HG03175 (cell line): ENCODE measurements at regions not wholly inside any gene's neighbourhood (a gene's known extent, or its start where the extent isn't known, plus 50 kb on each side); places are given as distances from the start of the nearest gene placed in this dataset.

Experiments used
- ATAC-seq: cut with Tn5 transposase; IDR thresholded peaks from one replicate; pipeline ENCODE4 v1.9.1; 2021; ENCODE audit warnings: mild to moderate bottlenecking, moderate library complexity; ENCODE audit not compliant: unreplicated experiment

DNA sequence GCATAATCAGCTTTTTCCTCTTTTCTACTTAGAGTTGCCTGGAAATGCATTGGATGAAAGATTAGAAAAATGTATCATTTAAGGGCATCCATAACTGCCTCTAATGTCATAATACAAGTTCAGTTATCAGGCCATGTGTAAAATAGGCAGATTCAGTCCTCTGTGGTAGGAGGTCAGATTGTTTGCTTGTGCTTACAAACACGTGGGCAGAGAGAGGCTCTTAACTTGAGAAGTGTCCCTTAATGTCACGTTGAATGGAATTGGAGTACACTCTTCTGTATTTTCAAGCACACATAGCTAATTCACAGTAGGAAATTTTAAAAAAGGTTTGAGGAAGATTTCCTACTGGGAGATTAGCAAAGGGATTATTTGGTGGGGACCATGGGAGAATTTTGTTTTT lies 359.8 kb upstream of the MTPN start:
- ATAC-seq = no peak

DNA sequence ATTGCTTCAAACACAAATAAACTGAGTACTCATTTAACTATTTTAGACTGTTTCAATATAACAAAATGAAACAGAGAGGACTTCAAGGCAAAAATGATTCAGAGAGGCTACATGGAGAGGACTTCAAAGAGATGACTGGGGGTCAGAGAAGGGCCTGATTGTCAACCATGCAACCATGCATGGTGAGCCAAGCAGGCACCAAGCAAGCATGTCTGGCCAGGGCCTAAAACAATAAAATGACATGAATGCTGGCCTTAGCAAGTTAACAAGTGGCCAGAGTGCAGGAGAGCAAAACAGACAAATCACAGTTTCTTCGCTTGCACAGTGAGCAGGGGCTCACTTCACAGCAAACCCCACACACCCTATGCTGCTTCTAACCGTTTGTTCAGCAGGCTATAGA lies 356.5 kb upstream of the MTPN start:
- ATAC-seq = no peak

GRCh38 chr7:136326045-136326609 lies 349.0 kb upstream of the MTPN start:
- ATAC-seq = no peak

DNA sequence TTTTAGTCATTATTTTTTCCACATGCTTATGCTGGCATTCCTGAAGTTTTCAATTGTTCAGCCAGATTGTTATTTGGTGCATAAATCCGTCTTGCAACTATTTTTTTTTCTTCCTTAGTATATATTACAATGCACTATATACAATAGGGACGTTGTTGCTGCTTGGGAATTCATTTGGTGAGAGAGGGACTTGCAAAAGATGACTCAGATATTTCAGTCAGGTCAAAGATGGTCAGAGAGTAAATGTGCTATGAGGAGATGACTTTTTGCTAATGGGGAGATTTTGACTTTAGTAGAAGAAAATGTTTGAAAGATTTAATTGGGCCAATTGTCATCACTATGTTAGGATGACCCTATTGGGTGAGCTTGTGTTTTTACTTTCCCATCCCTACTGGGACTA lies 348.4 kb upstream of the MTPN start:
- no peak for ATAC-seq

GRCh38 chr7:136325027-136325426 lies 347.9 kb upstream of the MTPN start:
- ATAC-seq = no peak

GRCh38 chr7:136324073-136324704 lies 347.0 kb upstream of the MTPN start:
- ATAC-seq = no peak

DNA sequence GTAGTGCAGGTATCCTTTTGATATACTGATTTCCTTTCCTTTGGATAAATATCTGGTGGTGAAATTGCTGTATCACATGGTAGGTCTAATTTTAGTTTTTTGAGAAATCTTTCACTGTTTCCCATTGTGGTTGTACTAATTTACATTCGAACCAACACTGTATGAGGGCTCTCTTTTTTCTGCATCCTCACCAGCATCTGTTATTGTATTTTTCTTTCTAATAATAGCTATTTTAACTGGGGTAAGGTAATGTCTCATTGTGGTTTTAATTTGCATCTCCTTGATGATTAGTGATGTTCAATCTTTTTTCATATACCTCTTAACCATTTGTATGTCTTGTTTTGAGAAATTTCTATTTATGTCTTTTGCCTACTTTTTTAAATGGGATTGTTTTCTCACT lies 335.4 kb upstream of the MTPN start:
- no peak for ATAC-seq

- no peak for ATAC-seq
Measured at GRCh38 chr7:136309407-136309806, 332.2 kb upstream of the MTPN start.

GRCh38 chr7:136308230-136308629 lies 331.1 kb upstream of the MTPN start:
- ATAC-seq = no peak

DNA sequence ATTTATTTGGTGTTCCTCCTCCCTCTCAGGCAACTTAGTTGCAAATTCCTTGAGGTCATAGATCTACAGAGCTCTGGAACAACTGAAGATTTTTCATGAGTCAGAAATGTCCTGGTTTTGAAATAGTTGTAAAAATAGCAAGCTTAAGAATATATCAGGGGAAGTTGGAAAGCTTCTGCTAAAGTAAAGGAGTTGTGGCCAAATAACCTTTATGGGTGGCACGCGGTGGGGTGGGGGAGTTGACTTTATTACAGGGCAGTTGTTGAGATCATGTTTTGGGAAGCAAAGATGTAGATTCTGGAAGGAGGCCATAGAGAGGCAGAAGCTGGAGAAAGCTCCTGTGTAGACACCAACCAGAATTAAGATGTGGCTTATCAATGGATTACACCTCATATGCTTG lies 326.0 kb upstream of the MTPN start:
- no peak for ATAC-seq

DNA sequence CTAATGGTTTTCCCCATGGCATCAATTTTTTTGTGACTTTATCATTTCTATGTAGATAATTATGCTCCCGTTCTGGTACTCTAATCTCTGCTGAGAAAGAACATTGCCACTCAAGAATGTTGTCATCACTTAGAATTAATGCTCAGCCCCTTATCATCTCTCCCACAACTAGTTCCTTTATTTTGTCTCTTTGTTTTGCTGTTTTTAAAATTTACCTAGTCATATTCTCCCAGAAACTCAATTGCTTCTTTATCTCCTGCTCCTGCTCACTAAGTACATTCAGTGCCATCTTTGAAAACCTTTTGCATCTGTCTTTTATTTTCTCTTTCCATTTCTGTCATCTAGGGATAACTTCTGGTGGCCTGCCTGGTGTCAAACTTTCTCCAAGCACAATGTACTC lies 324.9 kb upstream of the MTPN start:
- ATAC-seq = no peak

DNA sequence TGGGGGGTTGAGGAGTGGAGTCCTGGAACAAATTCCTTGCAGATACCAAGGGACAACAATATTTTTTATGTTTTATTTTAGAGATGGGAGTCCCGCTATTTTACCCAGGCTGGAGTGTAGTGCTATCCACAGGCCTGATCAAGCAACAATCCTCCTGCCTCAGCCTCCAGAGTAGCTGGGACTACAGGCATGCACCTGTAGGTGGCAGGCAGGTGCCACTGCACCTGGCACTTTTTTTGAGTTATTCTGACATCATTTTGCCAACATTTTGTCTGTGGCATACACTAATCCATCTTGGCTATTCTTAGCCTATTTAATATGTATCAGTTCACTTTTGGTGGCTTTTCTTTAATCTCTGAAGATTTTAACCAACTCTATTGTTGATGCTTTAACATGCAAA lies 317.8 kb upstream of the MTPN start:
- ATAC-seq = peak; percentile 48

- no peak for ATAC-seq
Measured at GRCh38 chr7:136293841-136294391, 316.8 kb upstream of the MTPN start.

DNA sequence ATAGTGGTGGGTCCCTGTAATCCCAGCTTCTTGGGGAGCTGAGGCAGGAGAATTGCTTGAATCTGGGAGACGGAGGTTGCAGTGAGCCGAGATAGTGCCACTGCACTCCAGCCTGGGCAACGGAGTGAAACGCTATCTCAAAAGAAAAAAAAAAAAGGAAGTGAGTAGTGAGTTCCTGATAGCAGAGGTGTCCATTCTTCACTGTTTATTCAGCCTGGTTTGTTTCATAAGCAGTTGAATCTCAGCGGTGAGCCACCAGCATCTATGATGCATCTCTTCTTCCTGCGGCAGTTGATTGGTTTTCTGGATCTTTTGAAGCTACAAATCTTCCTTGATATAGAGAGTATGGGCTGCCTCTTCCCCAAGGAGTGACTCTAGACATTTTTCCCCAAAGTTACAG lies 316.1 kb upstream of the MTPN start:
- peak; percentile 61 for ATAC-seq

DNA sequence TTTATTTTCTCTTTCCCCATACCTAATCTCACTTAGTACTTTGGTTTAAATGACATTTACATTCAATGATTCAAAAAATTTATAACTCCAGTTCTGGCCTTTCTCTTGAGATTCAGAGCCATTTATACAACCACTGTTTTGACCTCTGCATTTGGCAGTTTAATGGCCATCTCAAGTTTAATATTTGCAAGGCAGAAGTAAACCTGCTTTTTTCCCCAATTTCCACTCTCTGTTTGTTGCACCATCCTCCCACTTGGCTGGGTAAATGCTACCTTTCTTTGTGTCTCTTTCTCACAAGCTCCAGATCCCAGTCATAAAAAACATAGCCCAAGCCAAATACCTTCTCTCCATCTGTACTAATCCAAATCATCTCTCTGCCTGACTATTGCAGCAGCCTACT lies 315.2 kb upstream of the MTPN start:
- no peak for ATAC-seq

- no peak for ATAC-seq
Measured at GRCh38 chr7:136290351-136290750, 313.2 kb upstream of the MTPN start.

DNA sequence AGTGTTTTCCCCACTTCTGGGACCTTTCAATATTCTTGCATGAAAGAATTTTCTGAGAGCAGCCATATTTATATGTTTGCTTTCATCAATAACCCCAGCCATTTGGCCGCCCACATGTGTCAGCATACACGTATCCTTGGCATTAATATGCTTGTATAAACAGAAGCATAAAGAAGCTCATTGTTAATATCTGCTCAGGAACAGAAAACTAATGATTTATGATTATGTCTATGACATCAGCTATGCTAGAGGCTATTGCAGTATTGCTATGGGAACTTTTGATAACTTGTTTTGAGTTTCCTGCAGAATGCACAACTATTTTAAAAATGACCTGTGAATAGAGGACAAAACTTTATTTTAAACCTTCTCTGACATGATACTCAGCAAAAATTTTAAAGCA lies 300.9 kb upstream of the MTPN start:
- no peak for ATAC-seq

GRCh38 chr7:136275794-136276193 lies 298.6 kb upstream of the MTPN start:
- ATAC-seq = no peak

DNA sequence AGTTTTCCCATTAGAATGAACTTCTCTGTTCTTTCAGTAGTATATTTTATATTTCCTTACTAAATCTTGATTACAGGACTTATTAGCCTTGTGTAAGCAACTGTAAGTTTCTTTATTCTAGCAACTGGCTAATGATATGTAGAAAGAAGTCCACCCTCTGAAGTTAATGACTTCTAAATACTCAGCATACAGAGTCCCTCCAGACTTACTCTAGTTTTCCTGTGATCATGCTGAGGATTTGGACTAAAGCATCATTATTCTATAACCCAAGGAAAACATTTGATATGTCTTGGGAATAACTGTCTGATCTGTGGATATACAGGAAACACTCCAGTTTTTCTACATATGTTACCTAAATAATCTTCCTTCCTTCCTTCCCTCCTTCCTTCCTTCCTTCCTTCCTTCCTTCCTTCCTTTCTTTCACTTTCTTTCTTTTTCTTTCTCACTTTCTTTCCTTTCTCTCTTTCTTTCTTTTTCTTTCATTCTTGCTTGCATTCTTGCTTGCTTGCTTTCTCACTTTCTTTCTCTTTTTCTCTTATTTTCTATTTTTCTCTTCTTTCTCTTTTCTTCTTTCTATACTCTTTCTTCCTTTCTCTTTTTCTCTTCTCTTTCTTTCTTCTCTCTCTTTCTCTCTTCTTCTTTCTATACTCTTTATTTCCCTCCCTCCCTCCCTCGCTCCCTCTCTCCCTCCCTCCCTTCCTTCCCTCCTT lies 297.6 kb upstream of the MTPN start:
- no peak for ATAC-seq

DNA sequence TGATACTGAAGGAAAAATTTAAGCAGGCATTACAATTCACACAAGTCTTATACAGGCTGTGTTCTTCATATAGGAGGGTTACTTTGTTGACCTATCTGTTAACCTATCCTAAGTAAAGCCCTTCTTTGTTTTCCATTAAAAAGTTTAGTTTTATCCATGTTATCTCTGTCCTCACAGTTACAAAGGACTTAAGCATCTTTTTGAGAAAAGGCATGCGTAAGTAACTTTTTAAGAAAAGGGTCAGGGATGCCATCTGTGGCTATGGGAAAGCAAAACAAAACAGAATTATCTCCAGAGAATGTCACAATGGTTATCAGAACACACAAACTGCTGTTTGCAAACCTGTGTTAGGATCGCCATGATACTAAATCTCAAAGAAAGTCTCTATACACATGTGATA lies 295.8 kb upstream of the MTPN start:
- no peak for ATAC-seq

DNA sequence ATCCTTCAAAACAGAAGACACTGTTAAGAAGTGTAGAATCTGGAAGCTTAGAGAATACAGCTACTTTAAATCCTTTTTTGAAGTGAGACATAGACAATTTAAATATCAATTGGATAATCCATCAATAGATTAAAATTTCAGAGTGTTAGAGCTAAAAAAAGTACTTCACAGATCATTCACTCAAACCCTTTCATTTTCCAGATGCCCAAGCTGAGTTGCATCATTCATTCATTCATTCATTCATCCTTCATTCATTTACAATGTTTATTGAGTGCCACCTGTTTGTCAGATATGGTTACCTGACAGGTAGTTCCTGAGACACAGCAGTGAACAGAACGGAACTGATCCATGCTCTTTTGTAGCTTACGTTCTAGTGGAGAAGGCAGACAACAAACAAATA lies 290.7 kb upstream of the MTPN start:
- no peak for ATAC-seq

DNA sequence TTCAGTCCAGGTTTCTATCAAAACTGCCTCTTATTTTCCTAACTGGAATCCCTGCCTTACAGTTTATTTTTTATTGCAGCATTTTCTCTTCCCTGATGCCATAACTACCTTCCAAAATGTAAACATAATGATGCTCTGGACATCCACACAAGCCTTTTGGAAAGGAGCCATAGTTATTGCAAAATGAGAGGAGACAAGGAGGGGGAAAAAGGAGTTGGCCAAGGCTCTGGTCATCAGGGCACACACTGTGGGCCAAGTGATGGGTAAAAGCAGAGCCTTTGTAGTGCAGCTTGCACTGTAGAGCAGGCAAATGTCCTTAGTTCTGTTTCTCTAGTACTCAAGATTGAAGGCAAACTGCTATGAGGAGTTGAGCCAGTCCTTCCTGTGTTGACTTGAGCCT lies 289.3 kb upstream of the MTPN start:
- no peak for ATAC-seq
